B cell (primary cell): ENCODE measurements at regions not wholly inside any gene's neighbourhood (a gene's known extent, or its start where the extent isn't known, plus 50 kb on each side); places are given as distances from the start of the nearest gene placed in this dataset.
"Not testable (repeated sequence)": the region's sequence is repeated elsewhere in the genome, so short reads cannot be mapped to it uniquely, and the experiment has no call there.

Source experiments
- ATAC-seq: fragments of 200-7000 bp; cut with Tn5 transposase; one replicate; pipeline ENCODE4 v1.10.0; 2021; ENCODE audit warnings: low read depth, mild to moderate bottlenecking, moderate number of reproducible peaks, moderate library complexity
- CTCF ChIA-PET: fragments of 350-600 bp; sonication (Branson Sonifier 250); formaldehyde crosslinking; loops from one replicate; lab custom pipeline; 2021; ENCODE audit warnings: antibody characterized with exemption, inconsistent platforms; lab: Charles Lee
- POLR2A ChIA-PET: fragments of 350-600 bp; sonication (Branson Sonifier 250); formaldehyde crosslinking; loops from one replicate; lab custom pipeline; 2021; ENCODE audit warnings: antibody characterized with exemption; lab: Charles Lee
- DNase-seq: peaks from one replicate; pipeline ENCODE4 v3.0.0; 2013
- H2AFZ ChIP-seq: 2 replicates; pipeline ENCODE4 v1.6.1; 2012; ENCODE audit warnings: mild to moderate bottlenecking, low read depth, low read length; ENCODE audit not compliant: insufficient read depth, poor library complexity, severe bottlenecking
- H3K27ac ChIP-seq, 2 donors: 1 replicate in 1 of 2; 2 replicates in 1 of 2; pipeline ENCODE4 v1.5.1; 2012 to 2013; ENCODE audit warnings: low read length in 2 of 2, mild to moderate bottlenecking in 2 of 2, moderate library complexity in 1 of 2
- H3K27me3 ChIP-seq, 4 experiments: fragments of 200-600 bp in 1 of 4; sonication (generic) in 1 of 4; replicated peaks in 1 of 4; 1 replicate in 2 of 4; 2 replicates in 2 of 4; pipeline versions ENCODE4 v1.6.1 to v1.7.0; 2013 to 2016; ENCODE audit warnings: low read length in 3 of 4, mild to moderate bottlenecking in 2 of 4, mixed read lengths in 1 of 4, moderate library complexity in 1 of 4; ENCODE audit not compliant: insufficient read depth in 4 of 4, control insufficient read depth in 3 of 4; ENCODE audit errors: control extremely low read depth in 1 of 4
- H3K36me3 ChIP-seq, 2 experiments: replicated peaks in 1 of 2; 1 replicate in 1 of 2; 2 replicates in 1 of 2; pipeline versions ENCODE4 v1.6.1 to v1.7.1; 2013; ENCODE audit warnings: low read length in 1 of 2; ENCODE audit not compliant: insufficient read depth in 2 of 2, control insufficient read depth in 1 of 2; ENCODE audit errors: control extremely low read depth in 1 of 2, extremely low read depth in 1 of 2
- H3K4me1 ChIP-seq, 2 donors: fragments of 200-600 bp in 1 of 2; sonication (generic) in 1 of 2; 1 replicate in 1 of 2; 2 replicates in 1 of 2; pipeline versions ENCODE4 v1.5.1 to v1.6.1; 2013 to 2017; ENCODE audit warnings: low read length in 2 of 2; ENCODE audit not compliant: control insufficient read depth in 2 of 2, insufficient read depth in 2 of 2
- H3K4me2 ChIP-seq: replicated peaks from 2 replicates; pipeline ENCODE3; 2012; ENCODE audit warnings: mild to moderate bottlenecking, low read depth, low read length; ENCODE audit not compliant: poor library complexity, severe bottlenecking
- H3K4me3 ChIP-seq, 5 experiments: fragments of 200-600 bp in 1 of 5; sonication (generic) in 1 of 5; 1 replicate in 3 of 5; 2 replicates in 2 of 5; pipeline versions ENCODE4 v1.5.1 to v1.7.0; 2011 to 2016; ENCODE audit warnings: low read length in 4 of 5, mild to moderate bottlenecking in 4 of 5, low read depth in 2 of 5, control low read depth in 1 of 5, moderate library complexity in 1 of 5; ENCODE audit not compliant: insufficient read depth in 1 of 5; ENCODE audit errors: control extremely low read depth in 1 of 5, extremely low read depth in 1 of 5
- H3K79me2 ChIP-seq: fragments of 200-600 bp; sonication (generic); one replicate; pipeline ENCODE4 v1.6.0; 2016; ENCODE audit warnings: low read length; ENCODE audit not compliant: control insufficient read depth, insufficient read depth
- H3K9ac ChIP-seq: fragments of 200-600 bp; sonication (generic); 2 replicates; pipeline ENCODE4 v1.6.1; 2017; ENCODE audit warnings: mild to moderate bottlenecking, low read length, moderate library complexity
- H3K9me3 ChIP-seq, 3 donors: one replicate each; pipeline versions ENCODE4 v1.6.1 to v1.7.1; 2013; ENCODE audit warnings: low read length in 2 of 3; ENCODE audit not compliant: control insufficient read depth in 2 of 3, insufficient read depth in 1 of 3; ENCODE audit errors: control extremely low read depth in 1 of 3
- H4K20me1 ChIP-seq: 2 replicates; pipeline ENCODE4 v1.6.0; 2012; ENCODE audit warnings: mild to moderate bottlenecking, low read length; ENCODE audit not compliant: insufficient read depth, control insufficient read depth, poor library complexity, severe bottlenecking
- H3K27ac Mint-ChIP-seq: one replicate; pipeline ENCODE4 v1.8.0; 2021; ENCODE audit warnings: mixed read lengths
- H3K27me3 Mint-ChIP-seq: one replicate; pipeline ENCODE4 v1.8.0; 2021; ENCODE audit warnings: mixed read lengths
- H3K4me1 Mint-ChIP-seq: one replicate; pipeline ENCODE4 v1.8.0; 2021; ENCODE audit warnings: mixed read lengths
- H3K4me3 Mint-ChIP-seq: one replicate; pipeline ENCODE4 v1.8.0; 2021; ENCODE audit warnings: mixed read lengths
- H3K9me3 Mint-ChIP-seq: one replicate; pipeline ENCODE4 v1.8.0; 2022; ENCODE audit warnings: mixed read lengths; ENCODE audit not compliant: insufficient read depth
- CTCF ChIP-seq: fragments of 200-600 bp; IDR thresholded peaks from one replicate; pipeline ENCODE4 v1.8.0; 2022; ENCODE audit warnings: antibody characterized with exemption, mild to moderate bottlenecking
- EZH2 ChIP-seq: IDR thresholded peaks from 2 replicates; pipeline ENCODE4 v1.6.1; 2012; ENCODE audit warnings: borderline replicate concordance, low read depth, mild to moderate bottlenecking, moderate library complexity, low read length; ENCODE audit not compliant: insufficient read depth, poor library complexity, severe bottlenecking
- WGBS: methylation state at CpG from one replicate; pipeline ENCODE4 v1.1.5; 2013; ENCODE audit warnings: missing lambda C conversion rate; ENCODE audit not compliant: insufficient coverage; 5-methylcytosine and 5-hydroxymethylcytosine counted together
- intact Hi-C: fragments of 100-400 bp; cut with micrococcal nuclease; formaldehyde crosslinking; loops from one replicate; pipeline ENCODE4 v1.10.0; 2022

GRCh38 chr4:3631544-3632266 lies 99.5 kb upstream of the LRPAP1 start:
- H3K27me3 ChIP-seq, H3K4me3 Mint-ChIP-seq, H3K27ac ChIP-seq, H3K79me2 ChIP-seq, H3K4me1 ChIP-seq, H3K9ac ChIP-seq, H4K20me1 ChIP-seq, H3K4me3 ChIP-seq, H3K36me3 ChIP-seq, H3K27me3 Mint-ChIP-seq, POLR2A ChIA-PET, DNase-seq, H3K4me1 Mint-ChIP-seq, CTCF ChIA-PET, H2AFZ ChIP-seq, ATAC-seq, H3K4me2 ChIP-seq, H3K27ac Mint-ChIP-seq, intact Hi-C loops, H3K9me3 Mint-ChIP-seq: not testable (repeated sequence)
- H3K9me3 ChIP-seq, result peaks cover 0 to 16% (median 0%) of the 10 kb centered on the region in 3 donors
- WGBS, result 86% methylated on average over 13 of the region's 21 CpGs

- H4K20me1 ChIP-seq, result no peaks in the 10 kb centered on the region
- H3K4me2 ChIP-seq, result no peak overlapping the region
- intact Hi-C loops, result no loop called here
- peaks cover 0 to 3% (median 0%) of the 10 kb centered on the region in 4 experiments for H3K27me3 ChIP-seq
- no peaks in the 10 kb centered on the region for H3K36me3 ChIP-seq
- CTCF ChIA-PET, result no interaction called here
- Mint-ChIP-seq H3K9me3 (no peaks in the 10 kb centered on the region), H3K27me3 (no peaks in the 10 kb centered on the region), H3K27ac (no peak overlapping the region), H3K4me3 (no peak overlapping the region), H3K4me1 (no peaks in the 10 kb centered on the region)
- 67% methylated on average over 21 of the region's 28 CpGs for WGBS
- H3K27ac ChIP-seq, result no peak overlapping the region
- ATAC-seq (no peak), DNase-seq (no peak)
- no peak overlapping the region for H3K9ac ChIP-seq
- no peak overlapping the region for H3K4me3 ChIP-seq
- no peak overlapping the region for H2AFZ ChIP-seq
- POLR2A ChIA-PET, result no interaction called here
- H3K4me1 ChIP-seq, result no peaks in the 10 kb centered on the region
- no peaks in the 10 kb centered on the region for H3K79me2 ChIP-seq
- peaks cover 0 to 16% (median 0%) of the 10 kb centered on the region in 3 donors for H3K9me3 ChIP-seq
- TF ChIP-seq EZH2 (no peak), CTCF (no peak)
Measured at GRCh38 chr4:3630598-3631543, 98.6 kb upstream of the LRPAP1 start.
